ENCODE measurements at regions not wholly inside any gene's neighbourhood (a gene's known extent, or its start where the extent isn't known, plus 50 kb on each side); places are given as distances from the start of the nearest gene placed in this dataset.

GRCh38 chr1:164360265-164360664 lies 198.7 kb upstream of the PBX1 start:
- no peak for TF ChIP-seq CTCF (IDR thresholded peaks at IDR 0.05)

GRCh38 chr1:164361927-164362326 lies 197.1 kb upstream of the PBX1 start:
- TF ChIP-seq CTCF (IDR thresholded peaks at IDR 0.05) (no peak), POLR2AphosphoS5 (IDR thresholded peaks at IDR 0.05) (no peak), POLR2A (IDR thresholded peaks at IDR 0.05; ENCODE audit: low read depth) (no peak), EP300 (IDR thresholded peaks at IDR 0.05) (no peak)
- no peak overlapping the region for H3K4me3 ChIP-seq
- H3K27ac ChIP-seq (replicated peaks in 1 of 4) = no peak overlapping the region
- no peak for DNase-seq (ENCODE audit: extremely low spot score)
- H3K36me3 ChIP-seq = no peaks in the 10 kb centered on the region
- peaks cover 0 to 16% (median 3%) of the 10 kb centered on the region in 4 donors for H3K9me3 ChIP-seq
- no peaks in the 10 kb centered on the region for H3K27me3 ChIP-seq
- peaks cover 3 to 14% (median 8%) of the 10 kb centered on the region in 4 donors for H3K4me1 ChIP-seq
- intact Hi-C loops (cut with DNase I) = no loop called here
- WGBS = 62% methylated on average over 2 of the region's 2 CpGs

More at GRCh38 chr1:164360265-164360664, 198.7 kb upstream of the PBX1 start:
- 84% methylated on average over 1 of the region's 1 CpG for WGBS
- intact Hi-C loops (cut with DNase I) = no loop called here
- no peak overlapping the region for H3K27ac ChIP-seq (replicated peaks in 1 of 4)
- H3K27me3 ChIP-seq = no peaks in the 10 kb centered on the region
- H3K4me1 ChIP-seq = peaks cover 3 to 14% (median 8%) of the 10 kb centered on the region in 4 donors
- no peak for DNase-seq (ENCODE audit: extremely low spot score)
- H3K4me3 ChIP-seq = no peak overlapping the region
- H3K36me3 ChIP-seq = no peaks in the 10 kb centered on the region
- H3K9me3 ChIP-seq = peaks cover 0 to under 1% (median 0%) of the 10 kb centered on the region in 4 donors

- H3K27ac ChIP-seq (replicated peaks in 1 of 4) = no peak overlapping the region
Observed at GRCh38 chr1:164363980-164364379, 195.0 kb upstream of the PBX1 start.

GRCh38 chr1:164366014-164366413 lies 193.0 kb upstream of the PBX1 start:
- no peak for TF ChIP-seq POLR2A (IDR thresholded peaks at IDR 0.05; ENCODE audit: low read depth)
- Histone ChIP-seq H3K36me3 (no peaks in the 10 kb centered on the region), H3K27ac (replicated peaks in 1 of 4) (no peak overlapping the region), H3K4me3 (no peak overlapping the region), H3K4me1 (peaks cover 3 to 29% (median 22%) of the 10 kb centered on the region in 4 donors), H3K9me3 (peaks cover 0 to 16% (median 3%) of the 10 kb centered on the region in 4 donors), H3K27me3 (no peaks in the 10 kb centered on the region)
- intact Hi-C loops (cut with DNase I) = no loop called here
- WGBS = 90% methylated on average over 1 of the region's 1 CpG
- DNase-seq (ENCODE audit: extremely low spot score) = no peak

More at GRCh38 chr1:164363980-164364379, 195.0 kb upstream of the PBX1 start:
- no peaks in the 10 kb centered on the region for H3K27me3 ChIP-seq
- 82% methylated on average over 1 of the region's 1 CpG for WGBS
- H3K4me1 ChIP-seq = peaks cover 3 to 14% (median 8%) of the 10 kb centered on the region in 4 donors
- DNase-seq (ENCODE audit: extremely low spot score) = no peak
- H3K36me3 ChIP-seq = no peaks in the 10 kb centered on the region
- H3K4me3 ChIP-seq = no peak overlapping the region
- TF ChIP-seq CTCF (IDR thresholded peaks at IDR 0.05) = no peak
- intact Hi-C loops (cut with DNase I) = no loop called here
- peaks cover 0 to 16% (median 3%) of the 10 kb centered on the region in 4 donors for H3K9me3 ChIP-seq

GRCh38 chr1:164369698-164370365 lies 189.2 kb upstream of the PBX1 start:
- intact Hi-C loops (cut with DNase I) = no loop called here
- no peak for TF ChIP-seq EP300 (IDR thresholded peaks at IDR 0.05)
- no peak for TF ChIP-seq POLR2AphosphoS5 (IDR thresholded peaks at IDR 0.05)
- no peak for TF ChIP-seq CTCF (IDR thresholded peaks at IDR 0.05)
- peak overlapping the region; percentile 58 to 66 (median 61) for H3K27ac ChIP-seq (replicated peaks in 1 of 4)

More at GRCh38 chr1:164369698-164370365, 189.2 kb upstream of the PBX1 start:
- Histone ChIP-seq H3K9me3 (peaks cover 0 to 16% (median 3%) of the 10 kb centered on the region in 4 donors), H3K4me3 (no peak overlapping the region), H3K4me1 (peaks cover 0 to 31% (median 18%) of the 10 kb centered on the region in 4 donors), H3K27me3 (no peaks in the 10 kb centered on the region), H3K36me3 (no peaks in the 10 kb centered on the region)
- no peak for DNase-seq (ENCODE audit: extremely low spot score)
- WGBS = 33% methylated on average over 4 of the region's 4 CpGs
